ENCODE measurements at regions not wholly inside any gene's neighbourhood (a gene's known extent, or its start where the extent isn't known, plus 50 kb on each side); places are given as distances from the start of the nearest gene placed in this dataset.
A peak's percentile ranks its signal among the peaks of the same experiment; 100 is the strongest.

GRCh38 chr13:44195245-44195644 lies 178.4 kb upstream of the SERP2 start:
- Histone ChIP-seq H3K27ac (no peak overlapping the region), H3K27me3 (no peaks in the 10 kb centered on the region), H3K4me3 (no peak overlapping the region), H3K4me1 (ENCODE audit: low read depth) (peaks cover 31% of the 10 kb centered on the region), H3K36me3 (no peaks in the 10 kb centered on the region), H3K9me3 (ENCODE audit: low read depth) (no peaks in the 10 kb centered on the region)
- TF ChIP-seq CTCF (IDR thresholded peaks at IDR 0.05; ENCODE audit: low read depth, low read length), result no peak
- no peak for DNase-seq (ENCODE audit: low read depth in 1 of 2, low spot score in 1 of 2)

- Histone ChIP-seq H3K27me3 (no peaks in the 10 kb centered on the region), H3K9me3 (ENCODE audit: low read depth) (no peaks in the 10 kb centered on the region), H3K4me3 (no peak overlapping the region), H3K36me3 (no peaks in the 10 kb centered on the region), H3K27ac (no peak overlapping the region), H3K4me1 (ENCODE audit: low read depth) (peaks cover 31% of the 10 kb centered on the region)
- no peak for DNase-seq (ENCODE audit: low read depth in 1 of 2, low spot score in 1 of 2)
- no peak for TF ChIP-seq CTCF (IDR thresholded peaks at IDR 0.05; ENCODE audit: low read depth, low read length)
Observed at GRCh38 chr13:44196196-44196751, 177.3 kb upstream of the SERP2 start.

GRCh38 chr13:44197791-44198770 lies 175.5 kb upstream of the SERP2 start:
- no peaks in the 10 kb centered on the region for H3K27me3 ChIP-seq
- peaks cover 31% of the 10 kb centered on the region for H3K4me1 ChIP-seq (ENCODE audit: low read depth)
- H3K36me3 ChIP-seq, result no peaks in the 10 kb centered on the region
- H3K27ac ChIP-seq, result peak overlapping the region; percentile 73
- no peak for TF ChIP-seq CTCF (IDR thresholded peaks at IDR 0.05; ENCODE audit: low read depth, low read length)
- peak; percentile 36 to 40 for DNase-seq (ENCODE audit: low read depth in 1 of 2, low spot score in 1 of 2)
- H3K9me3 ChIP-seq (ENCODE audit: low read depth), result no peaks in the 10 kb centered on the region
- no peak overlapping the region for H3K4me3 ChIP-seq

- H3K27ac ChIP-seq, result peak overlapping the region; percentile 73
- H3K27me3 ChIP-seq, result no peaks in the 10 kb centered on the region
- H3K9me3 ChIP-seq (ENCODE audit: low read depth), result no peaks in the 10 kb centered on the region
- no peaks in the 10 kb centered on the region for H3K36me3 ChIP-seq
- TF ChIP-seq CTCF (IDR thresholded peaks at IDR 0.05; ENCODE audit: low read depth, low read length), result no peak
- no peak overlapping the region for H3K4me3 ChIP-seq
- DNase-seq (ENCODE audit: low read depth in 1 of 2, low spot score in 1 of 2), result no peak
- H3K4me1 ChIP-seq (ENCODE audit: low read depth), result peaks cover 35% of the 10 kb centered on the region
Observed at GRCh38 chr13:44198826-44199225, 174.8 kb upstream of the SERP2 start.

GRCh38 chr13:44199627-44200207 lies 173.9 kb upstream of the SERP2 start:
- no peak for TF ChIP-seq CTCF (IDR thresholded peaks at IDR 0.05; ENCODE audit: low read depth, low read length)
- Histone ChIP-seq H3K36me3 (no peaks in the 10 kb centered on the region), H3K9me3 (ENCODE audit: low read depth) (no peaks in the 10 kb centered on the region), H3K4me1 (ENCODE audit: low read depth) (peaks cover 35% of the 10 kb centered on the region), H3K27me3 (no peaks in the 10 kb centered on the region), H3K4me3 (no peak overlapping the region), H3K27ac (no peak overlapping the region)
- DNase-seq (ENCODE audit: low read depth in 1 of 2, low spot score in 1 of 2), result no peak
